IMR-90 (cell line): ENCODE measurements at regions not wholly inside any gene's neighbourhood (a gene's known extent, or its start where the extent isn't known, plus 50 kb on each side); places are given as distances from the start of the nearest gene placed in this dataset.

ENCODE experiments used
- ATAC-seq: fragments of 200-7000 bp; cut with Tn5 transposase; 2 replicates; pipeline ENCODE4 v1.9.1; 2020; ENCODE audit warnings: low read depth, mild to moderate bottlenecking, moderate library complexity
- BruUV-seq: library from RNA; stranded (reverse); fragments of 400-500 nt; replicated peaks from 2 replicates; lab custom pipeline; 2021; lab: Mats Ljungman, UMichigan
- CTCF ChIA-PET: fragments of 300-600 bp; formaldehyde crosslinking; extraction: SDS; loops from one replicate; lab custom pipeline; 2021; ENCODE audit warnings: antibody characterized with exemption; lab: Yijun Ruan, JAX
- POLR2A ChIA-PET: fragments of 300-600 bp; sonication (Branson Sonifier 250); formaldehyde crosslinking; loops from one replicate; lab custom pipeline; 2022; ENCODE audit warnings: antibody characterized with exemption; ENCODE audit not compliant: unreplicated experiment; lab: Charles Lee
- DNase-seq: peaks from one replicate; pipeline ENCODE4 v3.0.0; 2013
- H2AFZ ChIP-seq: replicated peaks from 2 replicates; pipeline ENCODE3; 2013; ENCODE audit warnings: low read length, mild to moderate bottlenecking; ENCODE audit not compliant: poor library complexity
- H2AK5ac ChIP-seq: 2 replicates; pipeline ENCODE4 v1.6.1; 2013; ENCODE audit warnings: low read depth, low read length, inconsistent platforms
- H2AK9ac ChIP-seq: replicated peaks from 2 replicates; pipeline ENCODE3; 2013; ENCODE audit warnings: mild to moderate bottlenecking, low read depth, low read length, moderate library complexity; ENCODE audit not compliant: poor library complexity
- H2BK120ac ChIP-seq: 2 replicates; pipeline ENCODE4 v1.6.1; 2013; ENCODE audit warnings: low read depth, low read length, inconsistent platforms
- H2BK15ac ChIP-seq: 3 replicates; pipeline ENCODE4 v1.6.1; 2013; ENCODE audit warnings: low read depth, low read length, inconsistent platforms
- H2BK20ac ChIP-seq: 2 replicates; pipeline ENCODE4 v1.6.1; 2013; ENCODE audit warnings: low read depth, mild to moderate bottlenecking, inconsistent platforms, low read length, moderate library complexity
- H2BK5ac ChIP-seq: 2 replicates; pipeline ENCODE4 v1.6.1; 2013; ENCODE audit warnings: mild to moderate bottlenecking, low read depth, low read length, inconsistent platforms; ENCODE audit not compliant: poor library complexity, severe bottlenecking
- H3K14ac ChIP-seq: replicated peaks from 2 replicates; pipeline ENCODE4 v1.6.1; 2013; ENCODE audit warnings: low read depth, low read length, inconsistent platforms
- H3K18ac ChIP-seq: 2 replicates; pipeline ENCODE4 v1.6.1; 2013; ENCODE audit warnings: low read depth, low read length, control low read depth
- H3K23ac ChIP-seq: 2 replicates; pipeline ENCODE4 v1.6.1; 2013; ENCODE audit warnings: low read depth, low read length, inconsistent platforms
- H3K27ac ChIP-seq: 2 replicates; pipeline ENCODE4 v1.5.1; 2013; ENCODE audit warnings: mild to moderate bottlenecking, control low read depth, low read length; ENCODE audit not compliant: insufficient read depth
- H3K27me3 ChIP-seq: 2 replicates; pipeline ENCODE4 v1.6.1; 2013; ENCODE audit warnings: low read length; ENCODE audit not compliant: control insufficient read depth, insufficient read depth
- H3K36me3 ChIP-seq: 2 replicates; pipeline ENCODE4 v1.6.1; 2013; ENCODE audit warnings: low read length, mixed read lengths; ENCODE audit not compliant: control insufficient read depth, insufficient read depth
- H3K4ac ChIP-seq: 2 replicates; pipeline ENCODE4 v1.6.1; 2013; ENCODE audit warnings: low read depth, low read length, inconsistent platforms
- H3K4me1 ChIP-seq: 2 replicates; pipeline ENCODE4 v1.6.1; 2013; ENCODE audit warnings: low read length, mixed read lengths; ENCODE audit not compliant: control insufficient read depth, insufficient read depth
- H3K4me2 ChIP-seq: 2 replicates; pipeline ENCODE4 v1.6.1; 2013; ENCODE audit warnings: low read depth, mild to moderate bottlenecking, control low read depth, low read length, moderate library complexity
- H3K4me3 ChIP-seq: 2 replicates; pipeline ENCODE4 v1.5.1; 2013; ENCODE audit warnings: low read depth, mild to moderate bottlenecking, control low read depth, low read length, moderate library complexity; ENCODE audit not compliant: insufficient read depth
- H3K56ac ChIP-seq: 2 replicates; pipeline ENCODE4 v1.6.1; 2013; ENCODE audit warnings: low read length, inconsistent platforms; ENCODE audit not compliant: insufficient read depth; ENCODE audit errors: extremely low read depth
- H3K79me1 ChIP-seq, 2 experiments: 2 replicates each; pipeline ENCODE4 v1.6.1; 2013; ENCODE audit warnings: low read length in 2 of 2, inconsistent platforms in 1 of 2, low read depth in 1 of 2
- H3K9ac ChIP-seq: 2 replicates; pipeline ENCODE4 v1.6.1; 2013; ENCODE audit warnings: low read depth, low read length, control low read depth
- H3K9me1 ChIP-seq: 2 replicates; pipeline ENCODE4 v1.6.1; 2013; ENCODE audit warnings: low read length, inconsistent platforms; ENCODE audit not compliant: insufficient read depth
- H3K9me3 ChIP-seq: 2 replicates; pipeline ENCODE4 v1.6.1; 2013; ENCODE audit warnings: low read length; ENCODE audit not compliant: control insufficient read depth, insufficient read depth
- H4K20me1 ChIP-seq: 2 replicates; pipeline ENCODE4 v1.6.1; 2013; ENCODE audit warnings: low read length, inconsistent platforms; ENCODE audit not compliant: insufficient read depth
- H4K5ac ChIP-seq: 2 replicates; pipeline ENCODE4 v1.6.1; 2013; ENCODE audit warnings: mild to moderate bottlenecking, low read depth, low read length, control low read depth
- H4K8ac ChIP-seq, 2 experiments: 2 replicates each; pipeline ENCODE4 v1.6.1; 2013; ENCODE audit warnings: low read depth in 2 of 2, low read length in 2 of 2, control low read depth in 1 of 2, inconsistent platforms in 1 of 2
- H4K91ac ChIP-seq: 2 replicates; pipeline ENCODE4 v1.6.1; 2013; ENCODE audit warnings: low read depth, low read length, inconsistent platforms; ENCODE audit not compliant: insufficient read depth
- CEBPB ChIP-seq: IDR thresholded peaks from 2 replicates; pipeline ENCODE4 v1.6.1; 2012; ENCODE audit warnings: low read depth, low read length, improper control_type of control experiment
- FOS ChIP-seq: fragments of 150-350 bp; IDR thresholded peaks from 2 replicates; pipeline ENCODE4 v1.6.1; 2016; ENCODE audit warnings: low read depth, low read length
- MAFK ChIP-seq: IDR thresholded peaks from 2 replicates; pipeline ENCODE4 v1.6.1; 2012; ENCODE audit warnings: low read depth, low read length, improper control_type of control experiment
- MAZ ChIP-seq: IDR thresholded peaks from 2 replicates; pipeline ENCODE4 v1.6.1; 2012; ENCODE audit warnings: low read depth, mild to moderate bottlenecking, low read length, improper control_type of control experiment, moderate library complexity, borderline replicate concordance
- MXI1 ChIP-seq: IDR thresholded peaks from 2 replicates; pipeline ENCODE4 v1.6.1; 2012; ENCODE audit warnings: low read depth, mild to moderate bottlenecking, low read length, moderate library complexity, borderline replicate concordance
- NFE2L2 ChIP-seq: fragments of 150-350 bp; IDR thresholded peaks from 2 replicates; pipeline ENCODE4 v1.6.1; 2016; ENCODE audit warnings: low read depth, mild to moderate bottlenecking, low read length
- POLR2A ChIP-seq: IDR thresholded peaks from 2 replicates; pipeline ENCODE4 v1.6.1; 2012; ENCODE audit warnings: mild to moderate bottlenecking, low read depth, low read length
- RFX5 ChIP-seq: IDR thresholded peaks from 2 replicates; pipeline ENCODE4 v1.8.0; 2012; ENCODE audit warnings: low read depth, mild to moderate bottlenecking, low read length, moderate library complexity
- SMC3 ChIP-seq: fragments of 150-350 bp; IDR thresholded peaks from 2 replicates; pipeline ENCODE4 v1.6.1; 2016; ENCODE audit warnings: low read depth, mild to moderate bottlenecking, antibody characterized with exemption, low read length, moderate library complexity
- WGBS, 2 experiments: methylation state at CpG; one replicate each; pipeline versions ENCODE4 v1.1.5 to v1.1.7; 2013; ENCODE audit warnings: missing lambda C conversion rate in 2 of 2; ENCODE audit not compliant: insufficient read length in 1 of 2; ENCODE audit errors: extremely low coverage in 2 of 2; 5-methylcytosine and 5-hydroxymethylcytosine counted together
- dilution Hi-C: fragments of 300-500 bp; cut with HindIII; formaldehyde crosslinking; loops from one replicate; pipeline ENCODE4 v1.14.3; 2018; ENCODE audit warnings: low sequenced_read_pairs; ENCODE audit not compliant: unreplicated experiment
- in situ Hi-C: fragments of 300-500 bp; cut with MboI; formaldehyde crosslinking; loops from 3 replicates; pipeline ENCODE4 v1.14.3; 2019; ENCODE audit warnings: low sequenced_read_pairs, inconsistent platforms, mixed read lengths
- intact Hi-C: fragments of 100-400 bp; cut with micrococcal nuclease; formaldehyde crosslinking; loops from 2 replicates; pipeline ENCODE4 v1.10.0; 2022
- TF ChIP-seq, protein P1 (sequence below): fragments of 150-350 bp; IDR thresholded peaks from 2 replicates; pipeline ENCODE4 v1.6.1; 2016; ENCODE audit warnings: low read depth, mild to moderate bottlenecking, low read length, moderate library complexity, borderline replicate concordance

- no peak overlapping the region for H4K8ac ChIP-seq
- H2AK9ac ChIP-seq: no peak overlapping the region
- H3K79me1 ChIP-seq: no peaks in the 10 kb centered on the region
- H4K20me1 ChIP-seq: no peaks in the 10 kb centered on the region
- no CpG with 5 or more reads among the region's 7 CpGs for WGBS, 2 experiments
- H3K56ac ChIP-seq: no peak overlapping the region
- peaks cover 9% of the 10 kb centered on the region; the same call in 1 of the 2 replicates for H3K27me3 ChIP-seq
- H3K9me1 ChIP-seq: no peaks in the 10 kb centered on the region
- no TSS peak for BruUV-seq
- no peak overlapping the region for H4K91ac ChIP-seq
- dilution Hi-C loops: no loop called here
- no peak overlapping the region for H3K18ac ChIP-seq
- H3K36me3 ChIP-seq: no peaks in the 10 kb centered on the region
- H2BK15ac ChIP-seq: no peak overlapping the region
- no peak overlapping the region for H2AK5ac ChIP-seq
- no peak overlapping the region for H3K4ac ChIP-seq
- H3K9me3 ChIP-seq: no peaks in the 10 kb centered on the region
- no peak overlapping the region for H2BK5ac ChIP-seq
- in situ Hi-C loops: no loop called here
- H3K27ac ChIP-seq: no peak overlapping the region
- H3K14ac ChIP-seq: no peak overlapping the region
- no peak overlapping the region for H2BK20ac ChIP-seq
- no peak overlapping the region for H2AFZ ChIP-seq
- CTCF ChIA-PET: no interaction called here
- no peak overlapping the region for H4K5ac ChIP-seq
- H3K4me1 ChIP-seq: no peaks in the 10 kb centered on the region
- no peak overlapping the region for H2BK120ac ChIP-seq
- H3K4me2 ChIP-seq: no peak overlapping the region
- no peak overlapping the region for H3K9ac ChIP-seq
- ATAC-seq (no peak), DNase-seq (no peak)
- TF ChIP-seq RFX5 (no peak), CEBPB (no peak), MAZ (no peak), MAFK (no peak), FOS (no peak), MXI1 (no peak), SMC3 (no peak), POLR2A (no peak), NFE2L2 (no peak)
- TF ChIP-seq, protein P1, sequence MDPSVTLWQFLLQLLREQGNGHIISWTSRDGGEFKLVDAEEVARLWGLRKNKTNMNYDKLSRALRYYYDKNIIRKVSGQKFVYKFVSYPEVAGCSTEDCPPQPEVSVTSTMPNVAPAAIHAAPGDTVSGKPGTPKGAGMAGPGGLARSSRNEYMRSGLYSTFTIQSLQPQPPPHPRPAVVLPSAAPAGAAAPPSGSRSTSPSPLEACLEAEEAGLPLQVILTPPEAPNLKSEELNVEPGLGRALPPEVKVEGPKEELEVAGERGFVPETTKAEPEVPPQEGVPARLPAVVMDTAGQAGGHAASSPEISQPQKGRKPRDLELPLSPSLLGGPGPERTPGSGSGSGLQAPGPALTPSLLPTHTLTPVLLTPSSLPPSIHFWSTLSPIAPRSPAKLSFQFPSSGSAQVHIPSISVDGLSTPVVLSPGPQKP: no peak
- POLR2A ChIA-PET: no interaction called here
- no peak overlapping the region for H3K23ac ChIP-seq
- intact Hi-C loops: no loop called here
- H3K4me3 ChIP-seq: no peak overlapping the region
These were observed 78.2 kb upstream of the UXS1 start for GRCh38 chr2:106272216-106272807.
